ENCODE measurements at regions not wholly inside any gene's neighbourhood (a gene's known extent, or its start where the extent isn't known, plus 50 kb on each side); places are given as distances from the start of the nearest gene placed in this dataset.
"Not testable (repeated sequence)": the region's sequence is repeated elsewhere in the genome, so short reads cannot be mapped to it uniquely, and the experiment has no call there.

DNA sequence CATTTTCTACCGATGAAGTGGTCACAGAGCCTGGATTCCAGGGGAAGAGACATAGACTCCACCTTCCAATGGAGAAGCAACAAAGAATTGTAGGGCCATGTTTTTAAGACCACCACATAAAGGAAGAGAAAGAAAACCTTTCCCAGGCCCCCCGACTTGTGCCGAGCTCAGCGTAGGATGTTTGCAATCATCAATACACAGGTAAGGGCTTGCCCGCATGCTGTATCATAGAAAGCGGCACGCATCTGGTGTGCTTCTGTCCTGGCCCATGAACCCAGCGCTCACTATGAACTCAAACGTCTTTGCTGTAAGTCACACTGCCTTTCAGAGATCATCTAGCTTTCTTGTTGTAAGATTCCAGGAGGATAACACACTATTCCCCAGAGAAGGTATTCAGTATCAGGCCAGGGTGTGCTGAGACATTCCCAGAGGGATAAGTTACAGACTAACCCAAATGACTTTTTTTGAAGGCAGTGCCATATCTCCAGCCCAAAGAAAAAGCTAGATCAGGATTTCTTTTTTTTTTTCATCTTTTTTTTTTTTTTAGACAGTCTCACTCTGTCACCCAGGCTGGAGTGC lies 79.5 kb upstream of the RPL38 start:
- Mint-ChIP-seq H3K4me3 (no peak overlapping the region), H3K27me3 (peaks cover 4% of the 10 kb centered on the region), H3K4me1 (no peaks in the 10 kb centered on the region), H3K9me3 (no peaks in the 10 kb centered on the region), H3K36me3 (ENCODE audit: low read depth) (no peaks in the 10 kb centered on the region), H3K27ac (no peak overlapping the region)
- ChIA-PET CTCF (interaction anchor here (0.7 kb wide), 1 partner anchor 973 kb away, joined by 3 read pairs; no protein-coding TSS in a partner anchor), POLR2A (no interaction called here)
- DNase-seq, result no peak

DNA sequence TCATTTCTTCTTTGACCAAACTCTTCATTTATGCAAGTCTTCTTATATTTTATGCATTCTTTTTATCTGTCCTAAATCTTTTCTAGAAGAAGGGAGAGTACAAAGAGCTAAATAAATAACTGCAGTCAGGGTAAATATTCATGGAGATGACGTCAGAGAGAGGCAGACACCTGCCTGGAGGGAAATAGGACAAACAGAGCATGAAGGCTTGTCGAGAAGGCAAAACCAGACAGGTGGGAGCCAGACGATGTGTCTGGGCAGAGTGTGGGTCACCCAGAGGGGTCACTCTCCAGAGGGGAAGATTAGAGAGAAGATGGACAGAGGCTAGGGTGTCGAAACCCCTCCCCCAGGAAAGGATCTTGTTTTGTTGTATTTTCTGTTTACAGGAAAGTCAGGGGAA lies 78.3 kb upstream of the RPL38 start:
- no peak for DNase-seq
- no peak overlapping the region for H3K27ac Mint-ChIP-seq
- POLR2A ChIA-PET, result no interaction called here
- H3K27me3 Mint-ChIP-seq, result peaks cover 4% of the 10 kb centered on the region
- H3K9me3 Mint-ChIP-seq, result no peaks in the 10 kb centered on the region
- H3K4me1 Mint-ChIP-seq, result no peaks in the 10 kb centered on the region
- H3K4me3 Mint-ChIP-seq, result no peak overlapping the region
- CTCF ChIA-PET, result no interaction called here
- no peaks in the 10 kb centered on the region for H3K36me3 Mint-ChIP-seq (ENCODE audit: low read depth)

DNA sequence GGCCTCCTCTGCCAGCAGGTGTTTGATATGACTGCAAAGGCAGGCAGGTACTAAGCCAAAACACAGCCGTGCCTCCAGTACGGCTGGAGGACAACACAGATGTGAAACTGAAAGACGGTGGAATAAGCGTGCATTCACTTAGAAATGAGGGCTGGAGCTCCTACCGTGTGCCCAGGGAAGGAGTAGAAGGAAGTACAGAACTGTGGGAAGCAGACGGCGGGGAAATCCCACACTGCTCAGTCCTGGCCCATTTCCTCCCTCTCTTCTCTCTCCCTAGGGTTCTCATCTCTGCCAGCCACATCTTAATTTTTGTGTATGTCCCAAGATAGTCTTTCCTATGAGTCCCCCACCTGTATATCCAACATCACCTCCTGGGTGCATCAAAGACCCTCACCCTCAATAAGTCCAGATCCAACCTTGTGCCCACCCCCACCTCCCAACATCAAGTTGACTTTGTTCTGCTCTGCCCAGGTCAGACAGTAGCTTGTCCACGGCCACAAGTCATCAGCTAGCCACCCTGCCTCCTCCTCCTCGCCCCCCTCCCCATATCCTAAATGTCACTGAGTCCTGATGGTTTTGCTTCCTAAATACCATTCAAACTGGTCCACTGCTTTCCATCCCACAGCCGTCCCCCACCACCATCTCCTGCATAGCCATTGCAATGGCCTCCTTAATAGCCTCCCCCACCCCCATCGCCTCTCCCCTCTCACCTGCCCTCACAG lies 77.1 kb upstream of the RPL38 start:
- H3K27me3 Mint-ChIP-seq, result peaks cover 4% of the 10 kb centered on the region
- POLR2A ChIA-PET, result no interaction called here
- H3K4me3 Mint-ChIP-seq, result no peak overlapping the region
- DNase-seq, result no peak
- H3K9me3 Mint-ChIP-seq, result no peaks in the 10 kb centered on the region
- no peaks in the 10 kb centered on the region for H3K4me1 Mint-ChIP-seq
- no peak overlapping the region for H3K27ac Mint-ChIP-seq
- CTCF ChIA-PET, result no interaction called here
- no peaks in the 10 kb centered on the region for H3K36me3 Mint-ChIP-seq (ENCODE audit: low read depth)

- H3K27ac Mint-ChIP-seq, result no peak overlapping the region
- no peaks in the 10 kb centered on the region for H3K36me3 Mint-ChIP-seq (ENCODE audit: low read depth)
- peaks cover 4% of the 10 kb centered on the region for H3K27me3 Mint-ChIP-seq
- POLR2A ChIA-PET, result no interaction called here
- CTCF ChIA-PET, result interaction anchor here (1.2 kb wide), 1 partner anchor 18 kb away, joined by 3 read pairs; no protein-coding TSS in a partner anchor
- no peak overlapping the region for H3K4me3 Mint-ChIP-seq
- no peaks in the 10 kb centered on the region for H3K9me3 Mint-ChIP-seq
- no peaks in the 10 kb centered on the region for H3K4me1 Mint-ChIP-seq
- no peak for DNase-seq
These were observed 76.5 kb upstream of the RPL38 start for GRCh38 chr17:74126959-74127358.

GRCh38 chr17:74128456-74129211 lies 74.8 kb upstream of the RPL38 start:
- DNase-seq, result no peak
- H3K27me3 Mint-ChIP-seq, result peaks cover 2% of the 10 kb centered on the region
- H3K9me3 Mint-ChIP-seq, result no peaks in the 10 kb centered on the region
- ChIA-PET POLR2A (no interaction called here), CTCF (interaction anchor here (2.4 kb wide), 1 partner anchor 10 kb away, joined by 7 read pairs; no protein-coding TSS in a partner anchor)
- no peaks in the 10 kb centered on the region for H3K36me3 Mint-ChIP-seq (ENCODE audit: low read depth)
- H3K4me3 Mint-ChIP-seq, result no peak overlapping the region
- no peak overlapping the region for H3K27ac Mint-ChIP-seq
- no peaks in the 10 kb centered on the region for H3K4me1 Mint-ChIP-seq

DNA sequence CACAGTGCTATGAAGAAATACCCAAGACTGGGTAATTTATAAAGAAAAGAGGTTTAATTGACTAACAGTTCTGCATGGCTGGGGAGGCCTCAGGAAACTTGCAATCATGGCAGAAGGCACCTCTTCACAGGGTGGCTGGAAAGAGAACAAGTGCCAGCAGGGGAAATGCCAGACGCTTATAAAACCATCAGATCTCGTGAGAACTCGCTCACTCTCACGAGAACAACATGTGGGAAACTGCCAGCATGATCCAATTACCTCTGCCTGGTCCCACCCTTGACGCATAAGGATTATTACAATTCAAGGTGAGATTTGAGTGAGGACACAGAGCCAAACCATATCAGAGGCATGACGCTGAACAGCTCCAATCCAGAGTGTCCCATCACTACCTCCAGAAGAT lies 73.7 kb upstream of the RPL38 start:
- H3K4me1 Mint-ChIP-seq; H3K9me3 Mint-ChIP-seq; H3K27ac Mint-ChIP-seq; H3K27me3 Mint-ChIP-seq; H3K4me3 Mint-ChIP-seq; DNase-seq; POLR2A ChIA-PET; H3K36me3 Mint-ChIP-seq (ENCODE audit: low read depth): not testable (repeated sequence)
- CTCF ChIA-PET, result interaction anchor here (2.4 kb wide), 1 partner anchor 12 kb away, joined by 7 read pairs; no protein-coding TSS in a partner anchor

DNA sequence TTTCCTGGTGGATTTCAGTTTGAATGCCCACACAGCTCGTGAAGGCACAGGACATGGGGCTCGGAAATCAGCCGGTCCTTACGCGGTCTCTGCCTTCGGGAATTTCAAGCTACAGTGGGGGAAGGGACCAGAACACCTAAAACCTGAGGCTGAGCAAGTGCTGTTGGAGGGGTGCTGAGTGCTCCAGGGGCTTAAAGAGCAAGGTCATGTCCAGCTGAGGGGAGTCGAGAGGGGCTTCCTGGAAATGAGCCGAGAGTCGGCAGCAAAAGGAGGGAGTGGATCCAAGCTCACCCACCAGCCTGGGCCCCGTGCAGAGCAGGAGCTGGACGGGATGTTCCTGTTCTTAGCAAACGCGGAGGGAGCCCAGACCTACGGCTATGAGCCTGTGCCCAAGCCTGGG lies 73.2 kb upstream of the RPL38 start:
- Mint-ChIP-seq H3K27ac (no peak overlapping the region), H3K27me3 (peaks cover 2% of the 10 kb centered on the region), H3K36me3 (ENCODE audit: low read depth) (no peaks in the 10 kb centered on the region), H3K4me1 (no peaks in the 10 kb centered on the region), H3K4me3 (no peak overlapping the region), H3K9me3 (no peaks in the 10 kb centered on the region)
- DNase-seq, result no peak
- POLR2A ChIA-PET, result no interaction called here
- CTCF ChIA-PET, result no interaction called here

- Mint-ChIP-seq H3K4me1 (no peaks in the 10 kb centered on the region), H3K4me3 (no peak overlapping the region), H3K36me3 (ENCODE audit: low read depth) (no peaks in the 10 kb centered on the region), H3K27ac (no peak overlapping the region), H3K9me3 (no peaks in the 10 kb centered on the region), H3K27me3 (peaks cover 2% of the 10 kb centered on the region)
- ChIA-PET CTCF (no interaction called here), POLR2A (no interaction called here)
- DNase-seq, result no peak
These were observed 72.6 kb upstream of the RPL38 start for GRCh38 chr17:74130841-74131240.

GRCh38 chr17:74132354-74132753 lies 71.1 kb upstream of the RPL38 start:
- ChIA-PET POLR2A (no interaction called here), CTCF (no interaction called here)
- Mint-ChIP-seq H3K27me3 (peaks cover 11% of the 10 kb centered on the region), H3K4me3 (no peak overlapping the region), H3K36me3 (ENCODE audit: low read depth) (no peaks in the 10 kb centered on the region), H3K4me1 (no peaks in the 10 kb centered on the region), H3K27ac (no peak overlapping the region), H3K9me3 (no peaks in the 10 kb centered on the region)
- DNase-seq, result no peak

GRCh38 chr17:74133740-74134139 lies 69.7 kb upstream of the RPL38 start:
- Mint-ChIP-seq H3K36me3 (ENCODE audit: low read depth) (no peaks in the 10 kb centered on the region), H3K27me3 (peaks cover 15% of the 10 kb centered on the region), H3K4me1 (no peaks in the 10 kb centered on the region), H3K27ac (no peak overlapping the region), H3K9me3 (no peaks in the 10 kb centered on the region), H3K4me3 (no peak overlapping the region)
- no peak for DNase-seq
- CTCF ChIA-PET, result no interaction called here
- POLR2A ChIA-PET, result no interaction called here

GRCh38 chr17:74134234-74134633 lies 69.2 kb upstream of the RPL38 start:
- POLR2A ChIA-PET; H3K4me3 Mint-ChIP-seq; H3K9me3 Mint-ChIP-seq; H3K36me3 Mint-ChIP-seq (ENCODE audit: low read depth); DNase-seq; H3K27ac Mint-ChIP-seq; H3K4me1 Mint-ChIP-seq; CTCF ChIA-PET: not testable (repeated sequence)
- peaks cover 15% of the 10 kb centered on the region for H3K27me3 Mint-ChIP-seq

- DNase-seq, result no peak
- H3K4me1 Mint-ChIP-seq, result no peaks in the 10 kb centered on the region
- no peak overlapping the region for H3K27ac Mint-ChIP-seq
- POLR2A ChIA-PET, result no interaction called here
- H3K4me3 Mint-ChIP-seq, result no peak overlapping the region
- CTCF ChIA-PET, result no interaction called here
- H3K9me3 Mint-ChIP-seq, result no peaks in the 10 kb centered on the region
- H3K27me3 Mint-ChIP-seq, result peaks cover 15% of the 10 kb centered on the region
- no peaks in the 10 kb centered on the region for H3K36me3 Mint-ChIP-seq (ENCODE audit: low read depth)
These were observed 68.5 kb upstream of the RPL38 start for GRCh38 chr17:74134991-74135390.

- ChIA-PET POLR2A (no interaction called here), CTCF (no interaction called here)
- DNase-seq, result no peak
- peaks cover 15% of the 10 kb centered on the region for H3K27me3 Mint-ChIP-seq
- H3K4me3 Mint-ChIP-seq, result no peak overlapping the region
- no peak overlapping the region for H3K27ac Mint-ChIP-seq
- no peaks in the 10 kb centered on the region for H3K36me3 Mint-ChIP-seq (ENCODE audit: low read depth)
- H3K4me1 Mint-ChIP-seq, result no peaks in the 10 kb centered on the region
- H3K9me3 Mint-ChIP-seq, result peaks cover 5% of the 10 kb centered on the region
These were observed 67.9 kb upstream of the RPL38 start for GRCh38 chr17:74135391-74136167.
